NK-92 treated with Interleukin-12 subunit alpha and Interleukin-12 subunit beta, amount 100 ng/mL, for 24 hours (cell line): ENCODE measurements at regions not wholly inside any gene's neighbourhood (a gene's known extent, or its start where the extent isn't known, plus 50 kb on each side); places are given as distances from the start of the nearest gene placed in this dataset.
"Not testable (repeated sequence)": the region's sequence is repeated elsewhere in the genome, so short reads cannot be mapped to it uniquely, and the experiment has no call there.

Experiments used
- DNase-seq: peaks from one replicate; lab custom pipeline; 2025; lab: John Stamatoyannopoulos, UW

GRCh38 chr11:69887330-69887729 is 68.1 kb upstream of the FGF3 start:
- DNase-seq: no peak

GRCh38 chr11:69887841-69888427 is 68.7 kb upstream of the FGF3 start:
- DNase-seq: no peak

- peak; percentile 31 for DNase-seq
Measured at GRCh38 chr11:69888483-69889181, 69.4 kb upstream of the FGF3 start.

DNA sequence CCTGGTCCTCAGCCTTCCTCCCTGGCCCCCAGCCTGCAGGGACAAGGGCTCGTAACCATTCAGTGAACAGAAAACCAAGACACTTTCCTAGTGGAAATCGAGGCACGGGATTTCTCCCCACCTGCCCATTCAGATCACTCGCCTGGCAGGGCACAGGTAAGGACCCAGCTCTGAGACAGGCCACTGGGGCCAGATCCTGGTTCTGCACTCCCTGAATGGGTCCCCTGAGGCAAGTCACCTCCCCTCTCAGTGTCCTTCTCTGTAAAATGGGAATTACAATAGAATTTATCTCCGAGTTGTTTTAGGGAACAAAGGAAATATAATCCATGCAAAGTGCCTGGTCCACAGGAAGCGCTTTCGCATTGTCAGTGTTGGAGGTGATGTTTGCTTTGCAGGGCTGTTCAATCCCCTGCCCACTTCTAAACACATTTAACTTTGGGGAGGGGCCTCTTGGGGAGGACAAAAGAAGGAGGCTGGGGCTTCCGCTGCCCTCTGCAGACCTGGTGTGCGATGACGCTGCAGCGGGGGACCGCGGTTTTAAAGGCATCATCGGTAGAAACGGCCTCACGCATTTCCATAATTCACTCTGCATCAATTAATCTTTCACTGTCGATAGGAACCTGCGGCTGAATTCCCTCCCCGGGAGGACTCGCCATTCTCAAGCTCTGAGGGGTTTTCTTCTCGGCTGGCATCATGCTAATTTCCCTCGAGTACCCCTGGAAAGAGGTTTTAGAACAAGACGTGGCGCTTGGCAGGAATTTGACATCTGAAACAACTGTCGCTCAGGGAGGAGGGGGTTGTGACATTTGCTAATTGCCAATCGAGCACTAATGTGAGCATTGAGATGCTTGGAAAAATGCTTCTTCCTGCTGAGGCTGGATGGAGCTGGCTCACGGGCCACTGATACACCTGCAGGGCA is 70.4 kb upstream of the FGF3 start:
- DNase-seq: no peak

GRCh38 chr11:69890476-69890875 is 71.3 kb upstream of the FGF3 start:
- no peak for DNase-seq

DNA sequence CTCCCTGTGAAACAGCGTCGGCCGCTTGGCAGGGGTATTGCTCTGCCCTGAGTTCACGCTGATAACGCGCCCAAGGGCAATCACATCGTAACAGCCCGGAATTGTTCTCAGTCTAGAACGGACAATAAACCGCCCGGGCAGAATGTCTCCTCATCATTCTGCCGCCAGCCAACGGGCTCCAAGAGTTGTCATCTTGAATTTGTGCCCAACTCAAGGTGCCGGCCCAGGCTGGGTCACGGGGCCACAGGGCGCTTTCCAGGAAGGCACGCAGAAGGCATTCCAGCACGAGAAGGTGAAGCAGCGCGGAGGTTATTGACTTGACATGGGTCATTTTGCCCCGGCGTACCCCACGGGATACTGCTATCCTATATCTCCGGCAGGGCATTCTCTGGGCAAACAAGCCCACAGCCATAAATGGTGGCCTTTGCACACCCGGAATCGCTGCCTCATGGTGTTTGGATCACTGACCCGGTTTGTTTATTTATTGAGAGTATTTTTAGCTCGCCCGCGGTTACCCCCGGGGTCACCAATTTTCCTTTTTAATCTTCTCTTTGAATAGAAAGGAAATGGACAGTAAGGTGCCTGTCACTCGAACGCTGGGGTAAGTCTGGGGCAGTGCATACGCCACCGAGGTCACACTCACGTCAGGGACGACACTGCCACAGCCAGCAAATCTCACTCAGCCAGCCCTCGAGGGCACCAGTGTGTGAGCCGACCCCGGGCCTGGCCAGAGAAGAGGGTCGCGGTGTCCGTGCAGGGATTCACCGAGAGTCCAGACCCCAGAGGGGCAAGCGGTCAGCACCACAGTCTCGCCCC is 72.4 kb upstream of the FGF3 start:
- no peak for DNase-seq

DNA sequence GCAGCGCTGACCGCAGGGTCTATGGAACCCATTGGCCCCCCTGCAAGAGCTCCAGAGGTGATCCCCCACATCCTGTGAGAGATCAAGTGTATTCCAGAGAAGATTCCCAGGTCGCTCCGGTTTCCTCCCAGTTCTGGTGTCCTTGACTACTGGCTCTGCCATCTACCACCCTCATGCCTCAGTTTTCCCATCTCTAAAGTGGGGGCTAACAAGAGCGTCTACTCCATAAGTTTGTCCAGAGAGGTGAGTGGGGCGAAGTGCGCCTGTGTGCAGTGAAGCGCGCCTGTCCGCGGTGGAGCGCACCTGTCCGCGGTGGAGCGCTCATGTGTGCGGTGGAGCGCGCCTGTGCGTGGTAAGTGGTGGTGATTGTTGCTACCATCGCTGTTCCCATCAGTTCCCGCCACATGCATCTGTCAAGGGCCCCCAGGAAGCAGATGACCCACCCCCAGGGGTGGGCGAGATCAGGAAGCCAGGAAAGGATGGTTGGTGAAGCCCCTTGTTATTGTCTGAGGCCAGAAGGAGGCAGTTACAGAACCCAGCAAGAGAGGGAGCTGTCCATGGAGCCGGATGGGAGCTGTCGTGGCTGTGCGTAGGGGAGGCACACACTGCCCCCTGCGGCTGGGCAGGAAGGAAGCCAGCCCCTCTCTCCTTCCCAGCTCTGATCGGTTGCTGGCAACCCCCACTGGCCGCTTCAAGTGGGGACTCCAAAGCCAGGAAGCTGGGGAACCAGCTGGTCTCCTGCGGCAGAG is 73.2 kb upstream of the FGF3 start:
- no peak for DNase-seq

- no peak for DNase-seq
Measured at GRCh38 chr11:69892986-69893555, 73.9 kb upstream of the FGF3 start.

- no peak for DNase-seq
Measured at GRCh38 chr11:69893631-69894030, 74.4 kb upstream of the FGF3 start.

DNA sequence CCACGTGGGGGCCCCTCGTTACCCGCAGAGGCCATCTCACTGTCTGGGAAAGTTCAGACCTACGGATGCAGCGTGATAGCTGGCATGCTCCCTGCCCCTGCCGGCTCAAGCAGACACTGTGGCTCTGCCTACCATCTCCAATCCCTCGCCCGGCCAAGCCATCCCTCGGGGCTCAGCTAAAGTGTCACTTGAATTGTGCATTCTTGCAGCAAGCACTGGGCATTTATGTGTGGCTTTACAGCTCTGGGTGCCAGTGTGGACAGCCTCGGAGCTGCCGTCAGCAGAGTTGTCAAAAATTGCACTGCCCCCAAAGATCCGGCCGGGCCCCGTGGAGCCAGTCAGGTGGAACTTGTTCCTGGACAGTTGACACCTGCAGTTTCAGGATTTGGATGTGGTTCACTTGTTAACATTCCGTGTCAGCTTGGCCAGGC is 75.0 kb upstream of the FGF3 start:
- no peak for DNase-seq

- no peak for DNase-seq
Measured at GRCh38 chr11:69894648-69895047, 75.4 kb upstream of the FGF3 start.

- DNase-seq: no peak
Measured at GRCh38 chr11:69896250-69896649, 77.0 kb upstream of the FGF3 start.

GRCh38 chr11:69898123-69898522 is 78.9 kb upstream of the FGF3 start:
- no peak for DNase-seq

DNA sequence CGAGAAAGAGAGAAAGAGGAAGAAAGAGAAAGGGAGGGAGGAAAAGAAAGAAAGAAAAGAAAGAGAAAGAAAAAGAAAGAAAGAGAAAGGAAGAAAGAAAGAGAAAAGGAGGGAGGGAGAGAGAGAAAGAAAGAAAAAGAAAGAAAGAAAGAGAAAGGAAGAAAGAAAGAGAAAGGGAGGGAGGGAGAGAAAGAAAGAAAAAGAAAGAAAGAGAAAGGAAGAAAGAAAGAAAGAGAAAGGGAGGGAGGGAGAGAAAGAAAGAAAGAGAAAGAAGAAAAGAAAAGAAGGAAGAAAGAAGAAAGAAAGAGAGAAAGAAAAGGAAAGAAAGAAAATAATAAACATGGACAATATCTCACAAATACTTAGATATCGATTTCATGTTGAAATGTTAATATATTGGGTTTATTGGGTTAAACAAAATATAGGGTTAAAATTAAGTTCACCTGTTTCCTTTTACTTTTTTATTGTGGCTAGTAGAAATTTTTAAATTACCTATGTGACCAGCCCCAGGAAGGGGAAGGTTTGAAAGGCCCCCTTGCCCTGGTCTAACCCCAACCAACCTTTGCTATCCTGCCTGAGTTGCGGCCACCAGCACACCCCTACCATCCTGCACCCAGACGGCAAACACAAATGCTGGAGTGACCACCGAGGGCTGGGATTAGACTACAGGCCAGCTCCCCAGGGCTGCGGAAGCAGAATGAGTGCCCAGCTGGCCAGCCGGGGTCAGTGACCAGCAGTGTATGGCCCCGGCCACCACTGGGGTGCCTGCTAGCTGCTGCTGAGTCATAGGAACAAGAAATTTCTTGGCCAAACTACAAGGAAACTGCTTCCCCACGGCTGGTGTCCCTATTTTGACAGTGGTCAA is 81.0 kb upstream of the FGF3 start:
- DNase-seq: no peak

GRCh38 chr11:69900822-69901302 is 81.6 kb upstream of the FGF3 start:
- DNase-seq: not testable (repeated sequence)

DNA sequence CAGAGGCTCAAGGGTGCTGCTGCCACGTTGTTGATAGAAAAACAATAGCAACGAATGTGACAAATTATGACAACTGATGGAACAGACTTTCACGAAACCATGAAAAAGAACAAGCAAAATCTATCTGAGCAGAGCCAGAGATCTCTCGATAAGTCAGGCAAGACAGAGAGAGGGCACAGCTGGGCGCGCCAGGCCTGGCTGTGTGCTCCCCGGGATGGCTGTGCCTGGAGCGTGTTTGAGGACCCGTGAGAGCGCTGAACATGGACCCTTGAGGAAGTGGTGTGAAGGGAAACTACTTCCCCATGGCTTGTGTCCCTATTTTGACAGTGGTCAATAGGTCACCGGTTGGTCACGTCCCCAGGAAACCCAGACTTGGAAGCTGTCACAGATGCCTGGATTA is 83.1 kb upstream of the FGF3 start:
- no peak for DNase-seq

- DNase-seq: no peak
Measured at GRCh38 chr11:69903211-69903610, 84.0 kb upstream of the FGF3 start.

DNA sequence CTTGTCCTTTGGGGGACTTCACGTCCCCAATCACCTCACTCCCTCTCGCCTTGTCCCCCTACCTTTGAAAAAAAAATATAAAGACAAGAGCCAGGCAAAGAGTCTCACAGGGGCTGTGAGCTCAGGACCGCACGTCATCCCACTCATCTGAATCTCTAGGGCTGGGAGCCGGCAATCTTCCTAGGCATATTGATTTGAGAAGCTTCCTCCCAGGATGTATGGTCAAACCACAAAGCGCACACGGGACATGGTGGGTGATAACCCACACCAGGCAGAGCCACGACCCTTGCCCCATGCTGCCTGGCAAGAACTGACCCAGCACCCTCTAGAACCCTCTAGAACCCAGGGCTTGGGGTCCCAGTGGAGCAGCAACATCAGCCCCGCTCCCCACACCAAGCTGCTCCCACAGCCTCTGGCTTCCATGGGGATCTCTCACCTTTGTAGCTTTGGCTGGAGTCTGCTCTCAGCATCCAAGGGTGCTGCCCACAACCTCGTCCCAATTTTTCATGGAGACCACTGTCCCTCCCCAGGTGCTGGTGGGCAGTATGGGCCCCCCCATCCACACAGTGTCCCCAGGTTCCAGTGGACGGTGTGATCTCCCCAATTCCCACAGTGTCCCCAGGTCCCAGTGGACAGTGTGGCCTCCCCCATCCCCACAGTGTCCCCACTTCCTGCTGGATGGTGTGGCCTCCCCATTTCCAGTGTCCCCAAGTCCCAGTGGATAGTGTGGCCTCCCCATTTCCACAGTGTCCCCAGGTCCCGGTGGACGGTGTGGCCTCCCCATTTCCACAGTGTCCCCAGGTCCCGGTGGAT is 85.2 kb upstream of the FGF3 start:
- no peak for DNase-seq

DNA sequence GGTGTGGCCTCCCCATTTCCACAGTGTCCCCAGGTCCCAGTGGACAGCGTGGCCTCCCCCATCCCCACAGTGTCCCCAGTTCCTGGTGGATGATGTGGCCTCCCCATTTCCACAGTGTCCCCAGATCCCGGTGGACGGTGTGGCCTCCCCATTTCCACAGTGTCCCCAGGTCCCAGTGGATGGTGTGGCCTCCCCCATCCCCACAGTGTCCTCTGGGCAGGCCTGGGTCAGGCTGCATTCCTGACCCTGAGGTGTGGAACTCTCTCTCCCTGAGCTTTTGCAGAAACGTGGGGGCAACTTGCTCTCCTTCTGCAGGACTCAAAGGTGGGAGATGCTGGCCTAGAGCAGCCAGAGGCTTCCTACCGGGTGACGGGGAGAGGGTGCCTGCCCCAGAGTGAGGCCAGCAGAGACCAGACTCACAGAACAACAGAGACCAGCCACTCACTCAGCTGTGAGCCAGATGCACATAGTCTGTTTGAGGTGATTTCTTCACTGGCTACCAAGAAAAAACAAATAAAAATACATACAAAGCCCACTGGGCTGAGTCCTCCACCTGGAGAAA is 85.8 kb upstream of the FGF3 start:
- no peak for DNase-seq
